HG03442 (cell line): ENCODE measurements at regions not wholly inside any gene's neighbourhood (a gene's known extent, or its start where the extent isn't known, plus 50 kb on each side); places are given as distances from the start of the nearest gene placed in this dataset.

ENCODE experiments used
- ATAC-seq: cut with Tn5 transposase; IDR thresholded peaks from one replicate; pipeline ENCODE4 v1.9.1; 2021; ENCODE audit warnings: mild to moderate bottlenecking, moderate library complexity; ENCODE audit not compliant: unreplicated experiment

DNA sequence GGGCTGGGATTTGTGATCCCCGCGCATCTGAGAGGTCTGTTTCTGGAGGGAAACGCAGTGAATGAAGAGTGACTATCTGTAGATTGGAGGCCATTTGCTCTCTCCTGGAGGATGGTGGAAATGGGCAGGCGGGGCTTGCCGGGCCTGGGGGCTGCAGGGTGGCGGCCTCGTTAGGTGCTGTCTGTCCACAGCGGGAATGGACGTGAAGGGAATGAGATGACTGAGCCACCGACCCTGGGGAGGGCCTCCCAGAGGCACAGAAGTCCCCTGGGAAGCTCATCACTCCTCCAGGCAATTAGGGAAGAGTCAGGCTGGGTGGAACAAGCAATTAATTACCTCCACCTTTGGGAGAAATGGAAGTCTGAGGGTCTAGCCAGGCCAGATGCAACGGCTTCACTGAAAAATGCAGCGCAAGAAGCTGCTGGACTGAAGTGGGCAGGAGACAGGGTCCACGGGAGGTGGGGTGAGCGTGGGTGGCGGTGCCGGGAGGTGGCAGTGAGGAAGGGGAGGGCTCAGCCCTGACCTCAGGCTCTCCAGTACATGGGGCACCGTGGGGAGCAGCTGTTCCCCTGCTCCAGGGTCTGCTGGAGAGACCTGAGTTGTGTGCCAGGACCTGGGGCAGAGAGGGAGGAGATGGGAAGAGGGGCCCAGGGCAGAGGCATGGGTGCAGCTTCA, 524.5 kb downstream of the BRD1 start:
- ATAC-seq = no peak

DNA sequence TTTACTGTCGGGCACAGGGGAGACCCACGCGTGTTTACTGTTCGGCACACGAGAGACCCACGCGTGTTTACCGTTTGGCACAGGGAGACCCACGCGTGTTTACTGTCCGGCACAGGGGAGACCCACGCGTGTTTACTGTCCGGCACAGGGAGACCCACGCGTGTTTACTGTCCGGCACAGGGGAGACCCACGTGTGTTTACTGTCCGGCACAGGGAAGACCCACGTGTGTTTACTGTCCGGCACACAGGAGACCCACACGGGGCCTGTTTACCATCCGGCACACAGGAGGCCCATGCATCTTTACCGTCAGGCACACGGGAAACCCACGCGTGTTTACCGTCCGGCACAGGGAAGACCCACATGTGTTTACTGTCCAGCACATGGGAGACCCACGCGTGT, 525.1 kb downstream of the BRD1 start:
- ATAC-seq = no peak

DNA sequence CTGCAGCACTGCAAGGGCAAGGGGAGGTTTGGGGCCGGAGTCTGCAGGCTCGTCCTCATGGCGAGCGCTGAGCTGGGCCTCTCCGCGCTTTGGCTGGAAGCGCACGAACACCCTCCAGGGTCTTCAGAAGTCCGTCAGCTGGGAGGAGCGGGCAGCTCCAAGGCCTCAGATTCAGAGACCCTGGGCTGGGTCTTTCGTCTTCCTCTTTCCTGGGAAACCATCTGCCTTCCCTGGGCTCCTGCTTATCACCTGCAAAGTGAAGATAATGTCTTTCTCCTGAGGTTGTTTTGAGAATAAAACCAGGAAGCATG, 525.6 kb downstream of the BRD1 start:
- ATAC-seq = no peak

DNA sequence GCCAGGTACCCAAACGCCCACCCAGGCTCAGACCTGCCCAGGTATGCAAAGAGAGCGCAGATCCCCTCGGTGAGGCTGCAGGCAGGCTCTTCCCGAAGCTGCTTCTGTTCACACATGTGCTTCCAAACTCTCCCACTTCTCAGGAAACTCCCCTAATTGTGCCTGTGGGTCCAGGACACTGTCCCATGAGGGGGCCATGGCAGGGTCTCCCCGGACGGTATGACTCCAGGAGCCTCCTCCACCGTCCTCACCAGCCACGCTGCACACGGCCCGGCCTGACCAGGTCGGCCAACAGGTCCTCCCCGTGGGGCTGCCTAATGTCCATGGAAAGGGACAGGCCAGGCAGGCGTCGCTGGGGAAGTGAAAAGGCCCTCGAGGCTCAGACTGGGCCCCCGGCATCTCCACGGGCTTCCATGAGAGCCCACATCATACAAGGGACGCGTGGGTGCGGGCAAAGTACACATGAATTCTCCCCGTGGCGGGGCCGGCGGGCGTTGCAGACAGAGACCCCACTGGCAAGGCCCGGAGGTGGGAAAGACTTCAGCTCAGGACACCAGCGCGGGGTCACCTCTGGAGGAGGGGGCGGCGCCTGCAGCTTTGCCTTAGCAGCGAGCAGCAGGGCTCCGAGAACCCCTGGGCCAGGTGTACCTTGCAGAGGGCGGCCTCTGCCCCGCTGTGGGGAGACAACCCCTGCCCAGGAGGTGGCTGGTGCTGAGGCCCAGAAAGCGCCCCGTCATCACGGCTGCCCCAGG, 526.1 kb downstream of the BRD1 start:
- ATAC-seq = no peak

DNA sequence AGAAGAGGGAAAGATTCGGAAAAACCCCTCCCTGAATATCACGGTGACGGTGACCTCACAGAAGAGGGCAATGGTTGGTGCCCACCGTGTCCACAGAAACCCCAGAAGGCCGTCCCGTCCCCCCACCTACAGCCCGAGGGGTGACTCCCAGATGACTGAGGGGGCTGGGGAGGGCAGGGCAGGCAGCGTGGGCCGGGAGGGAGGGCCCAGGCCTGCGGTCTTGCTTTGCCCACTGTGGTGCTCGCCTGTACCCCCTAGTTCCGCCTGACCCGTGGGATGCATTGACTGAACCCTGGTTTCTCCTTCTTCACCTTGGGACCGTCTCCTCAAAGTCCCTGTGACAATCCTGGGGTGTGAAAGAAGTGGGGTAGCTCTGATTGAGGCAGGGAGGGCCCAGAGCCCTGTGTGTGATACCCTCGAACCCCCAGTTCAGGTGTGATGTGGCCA, 526.7 kb downstream of the BRD1 start:
- ATAC-seq = no peak

DNA sequence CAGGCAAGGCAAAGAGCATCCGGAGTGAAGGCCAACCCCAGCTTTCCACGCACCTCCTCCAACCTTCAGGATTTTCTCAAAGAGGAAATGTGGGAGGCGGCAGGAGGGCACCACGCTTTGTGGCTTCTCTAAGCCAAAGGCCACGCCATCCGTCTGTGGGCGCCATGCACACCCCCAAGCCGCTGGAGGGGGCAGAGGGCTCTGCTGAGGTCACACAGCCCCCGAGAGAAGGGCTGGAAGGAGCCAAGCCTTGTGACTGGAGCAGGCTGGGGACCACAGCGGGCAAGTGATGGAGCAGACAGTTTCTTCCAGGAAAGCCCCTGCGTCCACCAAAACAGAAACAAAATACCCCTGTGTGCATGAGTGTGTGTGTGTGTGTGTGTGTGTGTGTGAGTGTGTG, 527.4 kb downstream of the BRD1 start:
- ATAC-seq = no peak

DNA sequence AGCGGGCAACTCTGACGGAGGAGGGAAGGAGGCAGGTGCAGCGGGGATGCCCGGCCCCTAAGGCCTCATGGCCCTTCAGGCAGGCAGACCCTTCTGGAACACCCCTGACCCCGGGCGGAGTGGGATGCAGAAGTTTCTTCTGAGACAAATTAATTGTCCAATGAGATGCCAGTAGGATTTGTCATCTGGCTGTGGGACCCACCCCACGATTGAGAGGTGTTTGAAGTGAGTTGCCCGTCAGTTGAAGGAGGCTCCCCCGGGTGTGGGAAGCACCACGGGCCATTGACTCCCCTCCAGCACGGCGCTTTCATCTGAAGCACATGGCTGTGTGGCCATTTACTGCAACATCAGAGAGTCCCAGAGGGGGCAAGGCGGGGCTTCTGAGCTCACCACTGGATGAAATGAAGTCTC, 527.8 kb downstream of the BRD1 start:
- no peak for ATAC-seq

DNA sequence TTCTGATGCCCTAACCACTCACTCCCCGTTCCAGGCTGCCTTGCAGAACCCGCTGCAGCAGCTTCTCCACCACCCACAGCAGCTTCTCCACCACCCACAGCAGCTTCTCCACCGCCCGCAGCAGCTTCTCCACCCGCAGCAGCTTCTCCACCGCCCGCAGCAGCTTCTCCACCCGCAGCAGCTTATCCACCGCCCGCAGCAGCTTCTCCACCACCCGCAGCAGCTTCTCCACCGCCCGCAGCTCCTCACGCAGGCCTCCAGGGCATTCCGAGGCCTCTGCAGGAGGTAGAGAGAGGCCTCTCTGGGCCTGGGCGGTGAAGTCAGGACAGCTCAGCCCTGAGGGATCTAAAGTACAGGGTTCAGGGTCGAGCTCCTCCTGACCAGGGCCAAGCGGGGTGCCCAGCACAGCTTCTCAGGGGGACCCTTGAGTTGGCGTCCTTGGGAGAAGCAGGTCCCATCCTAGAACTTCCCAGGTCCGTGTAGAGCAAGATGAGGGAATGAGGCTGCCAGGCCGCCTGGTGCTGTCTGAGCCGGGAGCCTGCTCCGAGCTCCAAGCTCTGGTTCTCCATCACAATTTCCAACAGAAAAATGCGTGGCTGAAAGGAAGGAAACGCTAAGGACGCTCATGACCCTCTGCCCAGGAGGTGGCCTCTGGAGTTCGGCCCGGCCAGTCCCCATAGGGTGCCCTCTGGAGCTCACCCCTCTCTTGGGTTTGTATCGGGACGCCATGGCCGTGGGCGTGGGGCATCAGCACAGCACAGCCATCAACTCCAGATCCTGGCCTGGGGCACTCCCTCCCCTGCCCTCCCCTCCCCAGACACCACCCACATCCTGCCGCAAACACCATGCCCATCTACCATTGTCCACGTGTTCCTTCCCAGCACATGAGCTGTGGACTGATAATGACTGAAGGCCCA, 528.6 kb downstream of the BRD1 start:
- ATAC-seq = no peak

DNA sequence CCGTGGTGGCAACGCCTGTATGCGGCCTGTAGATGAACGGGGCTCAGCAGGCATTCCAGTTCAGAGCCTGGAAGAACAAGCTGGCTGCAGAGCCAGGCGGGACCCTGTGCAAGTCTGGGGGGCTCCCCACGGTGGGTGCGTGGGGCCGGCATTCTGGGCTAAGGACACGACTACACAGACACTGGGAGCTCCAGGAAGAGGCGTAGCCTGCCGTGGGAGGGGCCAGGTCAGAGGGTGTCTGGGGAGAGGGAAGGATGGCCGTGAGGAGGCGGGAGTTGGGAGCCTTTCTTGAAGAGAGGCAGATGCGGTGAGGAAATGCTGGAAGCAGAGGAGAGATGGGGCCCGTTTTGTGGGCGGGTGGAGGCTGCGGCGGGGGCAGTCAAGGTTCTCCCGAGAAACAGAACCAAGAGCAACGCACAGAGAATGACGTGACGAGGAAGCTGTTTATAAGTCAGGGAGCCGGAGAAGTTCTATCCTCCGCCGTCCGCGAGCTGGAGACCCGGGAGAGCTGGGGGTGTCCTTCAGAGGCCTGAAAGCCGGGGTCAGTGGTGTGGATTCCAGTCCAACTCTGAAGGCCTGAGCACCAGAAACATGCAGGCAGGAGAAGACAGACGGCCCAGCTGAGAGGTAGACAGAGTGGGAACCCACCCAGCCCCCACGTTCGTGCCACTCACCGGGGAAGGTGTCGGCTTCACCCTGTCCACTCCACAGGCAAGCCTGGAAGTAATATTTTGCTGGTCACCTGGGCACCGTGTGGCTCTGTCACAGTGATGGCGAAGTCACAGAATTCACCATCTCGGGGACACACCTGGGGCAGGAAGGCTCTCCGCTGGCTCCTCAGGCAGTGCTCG, 529.6 kb downstream of the BRD1 start:
- no peak for ATAC-seq

DNA sequence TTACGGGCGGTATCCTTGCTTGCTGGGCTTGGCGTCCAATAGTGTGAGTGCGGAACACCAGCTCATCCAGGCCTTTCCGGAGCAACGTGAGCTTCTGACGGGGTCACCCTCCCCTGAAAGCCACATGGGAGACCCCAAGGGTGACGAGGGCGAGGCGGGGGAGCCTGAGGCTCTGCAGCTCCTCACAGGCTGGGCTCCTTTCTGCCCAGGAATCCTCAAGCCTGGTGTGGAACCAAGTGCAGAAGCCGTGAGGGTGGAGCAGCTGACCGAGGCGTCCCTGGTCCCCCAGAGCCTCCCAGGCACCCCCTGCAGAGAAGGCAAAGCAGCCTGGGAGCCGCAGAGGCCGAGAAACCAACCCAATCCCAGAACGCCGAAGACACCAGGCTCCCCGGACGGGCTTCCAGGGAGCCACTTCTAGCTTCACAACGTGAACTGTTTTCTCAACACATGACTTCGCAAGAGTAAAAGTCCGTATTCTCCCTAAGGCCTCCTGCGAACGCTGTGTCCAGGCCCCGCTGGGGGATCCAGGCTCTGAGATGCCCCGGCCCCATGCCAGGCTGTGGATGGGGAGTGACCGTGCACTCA, 530.3 kb downstream of the BRD1 start:
- no peak for ATAC-seq

DNA sequence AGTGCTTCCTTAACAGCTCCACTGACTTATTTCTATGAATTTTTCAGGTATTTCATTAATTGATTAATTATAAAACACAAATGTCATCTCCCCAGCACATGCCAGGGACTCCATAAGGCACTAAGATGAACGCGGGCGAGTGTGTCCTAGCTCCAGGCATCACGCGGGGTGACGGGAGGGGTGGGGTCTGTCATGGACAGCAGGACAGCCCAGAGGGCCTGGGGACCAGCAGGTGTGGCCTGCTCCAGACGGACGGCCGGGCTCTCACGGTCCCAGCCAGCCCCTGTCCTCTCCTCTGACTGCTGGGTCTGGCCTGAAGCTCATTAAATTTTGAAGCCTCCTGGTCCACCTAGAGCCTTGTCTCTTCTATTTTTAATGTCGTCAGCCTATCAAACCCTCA, 531.1 kb downstream of the BRD1 start:
- no peak for ATAC-seq

DNA sequence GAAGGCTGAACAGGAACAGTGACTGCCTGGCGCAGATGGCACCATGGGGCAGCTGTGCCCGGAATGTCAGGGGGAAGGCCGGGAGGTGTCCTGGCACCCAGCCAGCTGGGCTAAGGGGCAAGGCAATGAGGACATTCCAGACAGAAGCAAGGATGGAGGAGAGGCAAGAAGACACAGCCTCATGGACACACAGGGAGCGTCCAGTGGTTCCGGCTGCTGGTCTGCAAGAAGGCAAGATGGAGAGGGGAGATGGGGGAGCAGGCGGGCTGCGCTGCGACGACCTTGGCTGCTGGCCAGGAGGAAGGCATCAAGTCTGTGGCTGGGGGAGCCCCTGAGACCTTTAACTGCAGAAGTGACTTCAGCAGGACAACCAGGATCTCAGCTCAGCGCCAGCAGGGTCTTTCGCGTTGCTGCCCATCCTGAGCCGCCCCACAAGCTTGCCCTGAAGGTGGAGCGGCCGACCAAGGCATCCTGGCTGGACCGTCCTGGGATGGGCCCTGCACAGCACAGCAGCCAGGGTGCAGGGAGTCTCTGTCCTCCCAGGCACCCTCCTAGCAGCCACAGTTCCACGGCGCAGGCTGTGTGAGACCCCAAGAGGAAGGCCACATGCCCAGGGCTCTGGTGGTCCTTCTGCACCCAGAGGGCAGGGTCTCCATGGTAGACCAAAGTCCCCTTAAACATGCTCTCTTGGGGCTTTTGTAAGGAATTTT, 531.7 kb downstream of the BRD1 start:
- ATAC-seq = no peak

DNA sequence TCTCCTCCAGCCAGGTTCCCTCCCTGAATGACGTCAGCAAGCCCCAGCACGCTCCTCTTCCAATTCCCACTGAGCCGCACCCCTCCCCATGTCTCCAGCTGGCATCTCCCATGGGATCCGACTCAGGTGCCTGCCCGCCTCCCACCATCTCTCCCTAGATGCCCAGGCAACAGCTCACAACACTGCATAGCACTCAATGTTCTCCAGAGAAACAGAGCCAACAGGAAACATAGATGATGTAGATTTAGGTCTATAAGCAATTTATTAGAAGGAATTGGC, 532.3 kb downstream of the BRD1 start:
- no peak for ATAC-seq

DNA sequence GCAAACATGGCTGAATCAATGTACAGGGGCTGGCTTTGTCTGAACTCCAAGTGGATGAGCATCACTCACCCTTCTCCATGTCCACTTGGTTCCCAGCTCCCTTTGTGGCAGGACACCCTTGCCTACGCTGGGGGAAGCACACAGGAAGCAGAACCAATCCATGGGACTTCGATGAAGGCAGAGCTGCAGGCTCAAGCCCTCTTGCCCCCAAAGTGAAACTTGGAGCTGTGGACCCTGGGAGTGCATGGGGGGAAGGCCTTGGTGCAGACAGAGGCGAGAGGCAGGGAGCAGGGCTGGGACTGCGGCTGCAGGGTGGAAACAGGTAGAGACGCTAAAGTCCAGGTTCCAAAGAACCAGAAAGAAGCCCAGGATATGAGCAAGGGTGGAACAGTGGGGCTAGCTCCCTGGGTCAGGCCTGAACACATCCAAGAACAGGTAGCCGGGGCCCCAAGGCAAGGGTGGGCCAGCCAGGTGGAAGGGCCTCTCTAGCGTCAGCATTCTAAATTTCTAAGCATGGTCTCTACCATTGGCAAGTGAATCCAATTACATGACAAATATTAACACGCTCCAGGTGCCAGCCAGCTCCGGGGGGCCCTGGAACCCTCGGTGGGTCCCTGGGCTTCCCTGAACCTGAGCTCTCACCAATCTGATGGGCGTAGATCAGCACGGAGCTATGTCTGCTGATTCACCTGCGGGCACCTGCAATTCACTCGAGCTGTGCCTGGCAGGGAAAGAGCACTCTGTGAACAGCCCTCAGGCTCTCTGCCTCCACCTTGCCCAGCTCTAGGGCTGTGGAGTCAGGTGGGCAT, 532.8 kb downstream of the BRD1 start:
- ATAC-seq = no peak

DNA sequence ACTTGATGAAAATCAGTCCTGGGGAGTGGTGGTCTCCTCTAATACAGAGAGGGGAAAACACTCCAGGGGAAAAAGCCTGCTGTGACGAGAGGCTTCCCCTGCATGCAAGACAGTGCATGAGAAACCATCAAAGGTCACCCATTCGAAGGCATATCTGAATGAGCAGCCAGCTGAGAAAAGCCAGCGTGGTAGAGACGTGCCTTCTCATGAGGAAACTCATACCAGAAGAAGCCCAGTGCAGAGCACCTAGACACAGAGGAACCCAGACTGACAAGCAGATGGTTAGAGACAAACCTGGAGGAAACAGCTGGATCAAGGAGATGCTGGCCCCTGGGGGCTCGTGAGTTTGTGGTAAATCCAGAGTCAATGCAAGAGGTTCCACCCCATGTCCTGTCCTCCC, 534.8 kb downstream of the BRD1 start:
- no peak for ATAC-seq

DNA sequence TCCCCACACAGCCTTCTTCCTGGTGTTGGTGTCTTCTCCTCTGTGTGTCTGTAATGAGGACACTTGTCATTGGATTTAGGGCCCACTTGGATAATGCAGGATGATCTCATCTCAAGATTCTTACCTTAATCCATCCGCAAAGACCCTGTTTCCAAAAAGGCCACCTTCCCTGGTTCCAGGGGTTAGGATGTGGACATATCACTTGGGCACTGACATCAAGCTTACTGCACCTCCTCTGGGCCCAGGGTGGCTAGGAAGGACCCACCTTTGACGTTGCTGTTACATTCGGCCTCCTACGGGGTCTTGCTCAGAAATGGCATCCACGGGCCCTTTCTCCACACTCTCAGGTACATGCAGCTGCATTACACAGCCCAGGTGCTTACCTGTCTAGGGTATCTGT, 535.9 kb downstream of the BRD1 start:
- no peak for ATAC-seq

DNA sequence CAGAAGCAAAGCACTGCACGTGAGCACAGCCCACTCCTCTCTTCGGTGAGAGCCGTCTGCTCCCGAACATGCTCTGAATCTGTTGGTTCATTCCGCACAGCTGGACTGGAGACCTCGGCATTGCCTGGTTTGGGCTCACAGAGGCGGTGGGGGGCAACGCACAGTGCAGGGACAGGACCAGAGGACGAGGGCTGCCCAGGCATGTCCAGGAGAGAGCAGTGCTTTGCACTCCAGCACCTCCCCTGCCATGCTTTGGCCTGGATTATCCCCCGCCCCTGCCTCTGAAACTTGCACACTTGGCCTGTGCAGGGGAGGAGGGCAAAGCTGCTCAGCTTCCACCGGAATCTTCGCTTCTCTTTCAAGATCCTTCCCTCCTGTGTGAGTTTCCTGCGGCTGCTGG, 536.5 kb downstream of the BRD1 start:
- no peak for ATAC-seq

DNA sequence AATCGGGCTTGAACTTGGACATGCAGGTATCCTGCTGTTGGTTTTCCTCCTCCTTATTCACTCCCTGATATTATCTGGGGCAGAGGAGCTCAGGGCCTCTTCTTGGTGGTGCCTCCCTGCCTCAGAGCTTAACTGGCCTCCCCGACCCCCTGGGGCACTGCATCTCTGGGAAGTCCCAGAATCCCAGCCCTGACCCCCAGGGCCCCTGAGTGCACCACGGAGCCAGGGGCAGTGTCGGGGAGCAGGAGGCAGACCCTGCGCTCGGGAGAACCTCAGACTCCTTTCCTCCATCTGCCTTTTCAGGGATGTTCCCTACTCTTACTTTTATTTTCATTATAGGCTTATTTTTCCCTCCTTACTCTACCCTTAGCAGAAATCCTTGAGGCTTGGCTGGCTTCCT, 537.0 kb downstream of the BRD1 start:
- ATAC-seq = no peak
